ENCODE measurements at regions not wholly inside any gene's neighbourhood (a gene's known extent, or its start where the extent isn't known, plus 50 kb on each side); places are given as distances from the start of the nearest gene placed in this dataset.

DNA sequence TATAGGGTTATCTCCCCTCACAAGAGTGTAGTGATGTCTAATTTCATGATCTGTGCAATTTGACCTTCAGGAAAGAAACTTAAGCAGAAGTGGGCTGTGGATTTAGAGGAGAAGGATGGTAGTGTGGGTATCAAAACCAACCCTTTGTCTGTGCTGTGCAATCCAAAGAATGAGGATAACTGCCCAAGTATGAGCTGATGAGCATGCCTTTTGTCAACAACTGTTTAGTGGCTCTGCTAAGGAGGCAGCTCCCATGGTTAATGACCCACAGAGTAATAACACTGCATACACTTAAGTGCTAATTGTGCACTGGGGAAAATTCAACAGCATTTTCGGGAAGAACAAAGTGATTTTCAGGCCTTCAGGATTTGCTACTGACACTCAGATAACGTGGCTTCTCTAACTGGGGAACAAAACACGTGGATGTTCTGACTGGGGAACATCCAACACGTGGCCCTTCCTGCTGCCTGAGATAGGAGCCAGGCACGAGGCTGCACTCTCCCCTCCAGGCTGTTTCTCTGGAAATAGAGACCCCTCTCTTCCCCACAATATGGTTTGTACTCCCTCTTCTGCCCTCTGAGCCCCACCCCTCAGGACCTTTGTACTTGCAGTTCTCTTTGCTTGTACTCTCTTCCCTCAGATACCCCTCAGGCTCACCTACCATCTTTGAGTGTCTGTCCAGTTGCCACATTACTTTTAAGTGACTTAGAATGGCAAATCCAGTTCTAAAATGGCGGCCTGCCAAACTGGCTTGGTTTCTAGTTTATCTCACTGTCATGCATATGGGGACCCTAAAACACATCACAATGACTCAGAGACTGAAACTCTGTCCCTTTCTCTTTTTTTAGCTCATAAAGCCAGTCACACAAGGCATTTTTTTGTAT is 234.9 kb upstream of the POU2AF2 start:
- ATAC-seq (no peak), DNase-seq (no peak)
- no peak overlapping the region for H3K27ac Mint-ChIP-seq
- H3K27me3 ChIP-seq (ENCODE audit: control insufficient read depth, insufficient read depth, low read length): no peaks in the 10 kb centered on the region
- H3K4me3 Mint-ChIP-seq: no peak overlapping the region
- intact Hi-C loops (cut with micrococcal nuclease): no loop called here
- H3K4me1 Mint-ChIP-seq: no peaks in the 10 kb centered on the region
- WGBS (ENCODE audit: insufficient coverage): 72% methylated on average over 6 of the region's 6 CpGs
- peaks cover 2% of the 10 kb centered on the region in 2 donors for H3K9me3 Mint-ChIP-seq
- H3K27me3 Mint-ChIP-seq (ENCODE audit: low read depth in 2 of 2): peaks cover 0 to 9% of the 10 kb centered on the region in 2 donors
- H3K36me3 Mint-ChIP-seq: no peaks in the 10 kb centered on the region
- TF ChIP-seq, protein P1, sequence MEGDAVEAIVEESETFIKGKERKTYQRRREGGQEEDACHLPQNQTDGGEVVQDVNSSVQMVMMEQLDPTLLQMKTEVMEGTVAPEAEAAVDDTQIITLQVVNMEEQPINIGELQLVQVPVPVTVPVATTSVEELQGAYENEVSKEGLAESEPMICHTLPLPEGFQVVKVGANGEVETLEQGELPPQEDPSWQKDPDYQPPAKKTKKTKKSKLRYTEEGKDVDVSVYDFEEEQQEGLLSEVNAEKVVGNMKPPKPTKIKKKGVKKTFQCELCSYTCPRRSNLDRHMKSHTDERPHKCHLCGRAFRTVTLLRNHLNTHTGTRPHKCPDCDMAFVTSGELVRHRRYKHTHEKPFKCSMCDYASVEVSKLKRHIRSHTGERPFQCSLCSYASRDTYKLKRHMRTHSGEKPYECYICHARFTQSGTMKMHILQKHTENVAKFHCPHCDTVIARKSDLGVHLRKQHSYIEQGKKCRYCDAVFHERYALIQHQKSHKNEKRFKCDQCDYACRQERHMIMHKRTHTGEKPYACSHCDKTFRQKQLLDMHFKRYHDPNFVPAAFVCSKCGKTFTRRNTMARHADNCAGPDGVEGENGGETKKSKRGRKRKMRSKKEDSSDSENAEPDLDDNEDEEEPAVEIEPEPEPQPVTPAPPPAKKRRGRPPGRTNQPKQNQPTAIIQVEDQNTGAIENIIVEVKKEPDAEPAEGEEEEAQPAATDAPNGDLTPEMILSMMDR (IDR thresholded peaks at IDR 0.05): no peak
- no peaks in the 10 kb centered on the region for H3K36me3 ChIP-seq (ENCODE audit: control insufficient read depth, insufficient read depth, low read length)
- no peak overlapping the region for H3K4me3 ChIP-seq (ENCODE audit: low read length)
- no peaks in the 10 kb centered on the region for H3K9me3 ChIP-seq (ENCODE audit: control insufficient read depth, insufficient read depth, low read length)
- no peaks in the 10 kb centered on the region for H3K4me1 ChIP-seq (ENCODE audit: control insufficient read depth, insufficient read depth, low read length)
- H3K27ac ChIP-seq (ENCODE audit: low read length): no peak overlapping the region

DNA sequence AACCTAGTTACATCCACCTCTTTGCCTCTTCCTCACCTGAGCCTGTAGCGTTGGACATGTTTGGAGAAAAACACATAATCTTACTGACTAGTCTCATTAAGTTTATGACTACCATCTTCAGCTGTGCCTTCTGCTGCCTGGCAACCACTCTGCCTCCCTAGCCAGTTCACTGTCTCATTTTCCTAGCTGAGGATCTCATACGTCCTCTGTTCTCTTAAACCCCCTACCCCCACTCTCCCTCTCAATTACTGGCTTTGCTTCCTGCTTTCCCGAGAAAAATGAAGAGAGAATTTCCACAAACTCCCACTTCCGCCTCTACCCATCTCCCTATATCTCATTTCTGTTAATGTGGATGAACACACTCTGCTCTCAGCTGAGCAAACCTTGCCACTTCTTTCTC is 239.3 kb upstream of the POU2AF2 start:
- TF ChIP-seq, protein P1 (IDR thresholded peaks at IDR 0.05): no peak
- WGBS (ENCODE audit: insufficient coverage): 89% methylated on average over 4 of the region's 4 CpGs

DNA sequence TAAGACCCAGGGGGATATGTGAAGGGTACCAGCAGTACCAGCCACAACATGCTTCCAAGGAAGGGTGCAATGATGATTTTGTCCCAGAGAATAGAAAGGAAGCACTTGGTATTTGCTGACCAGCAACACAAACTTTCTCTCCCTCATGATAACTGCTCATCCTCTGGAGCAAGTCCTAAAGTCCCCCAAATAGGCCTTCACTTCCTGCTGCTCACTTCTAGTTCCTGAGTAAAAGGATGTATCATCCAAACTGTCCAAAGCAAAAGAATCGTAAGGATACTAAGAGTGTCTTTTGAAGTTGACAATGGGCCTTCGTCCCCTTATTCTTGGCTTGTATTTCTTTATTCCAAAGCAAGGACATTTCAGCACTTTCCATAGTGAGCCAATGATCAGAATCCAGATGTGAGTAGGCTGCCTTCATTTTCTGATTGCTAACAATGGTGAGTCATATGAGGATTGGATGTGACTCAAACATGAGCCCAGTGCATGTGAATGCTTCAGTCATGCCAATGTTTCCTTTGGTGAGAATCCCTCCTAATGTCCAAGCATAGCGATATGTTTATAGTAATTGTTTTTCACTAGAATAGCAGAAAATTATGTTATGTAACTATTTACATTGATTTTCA is 243.4 kb upstream of the POU2AF2 start:
- Histone ChIP-seq H3K27me3 (ENCODE audit: control insufficient read depth, insufficient read depth, low read length) (no peaks in the 10 kb centered on the region), H3K36me3 (ENCODE audit: control insufficient read depth, insufficient read depth, low read length) (no peaks in the 10 kb centered on the region), H3K9me3 (ENCODE audit: control insufficient read depth, insufficient read depth, low read length) (no peaks in the 10 kb centered on the region), H3K27ac (ENCODE audit: low read length) (no peak overlapping the region), H3K4me3 (ENCODE audit: low read length) (no peak overlapping the region), H3K4me1 (ENCODE audit: control insufficient read depth, insufficient read depth, low read length) (no peaks in the 10 kb centered on the region)
- no peak for DNase-seq
- WGBS (ENCODE audit: insufficient coverage): 94% methylated on average over 2 of the region's 3 CpGs
- Mint-ChIP-seq H3K27ac (no peak overlapping the region), H3K36me3 (no peaks in the 10 kb centered on the region), H3K4me1 (no peaks in the 10 kb centered on the region), H3K27me3 (ENCODE audit: low read depth in 2 of 2) (no peaks in the 10 kb centered on the region), H3K9me3 (no peaks in the 10 kb centered on the region), H3K4me3 (no peak overlapping the region)
- intact Hi-C loops (cut with micrococcal nuclease): no loop called here
- TF ChIP-seq, protein P1 (IDR thresholded peaks at IDR 0.05): no peak
- ATAC-seq: no peak

More for the DNA sequence above, 239.3 kb upstream of the POU2AF2 start:
- Mint-ChIP-seq H3K27me3 (ENCODE audit: low read depth in 2 of 2) (peaks cover 0 to 4% of the 10 kb centered on the region in 2 donors), H3K4me1 (no peaks in the 10 kb centered on the region), H3K9me3 (peaks cover 0 to 2% of the 10 kb centered on the region in 2 donors), H3K36me3 (no peaks in the 10 kb centered on the region), H3K4me3 (no peak overlapping the region), H3K27ac (no peak overlapping the region)
- H3K36me3 ChIP-seq (ENCODE audit: control insufficient read depth, insufficient read depth, low read length): no peaks in the 10 kb centered on the region
- no peak overlapping the region for H3K4me3 ChIP-seq (ENCODE audit: low read length)
- ATAC-seq (no peak), DNase-seq (no peak)
- H3K27ac ChIP-seq (ENCODE audit: low read length): no peak overlapping the region
- intact Hi-C loops (cut with micrococcal nuclease): no loop called here
- H3K9me3 ChIP-seq (ENCODE audit: control insufficient read depth, insufficient read depth, low read length): no peaks in the 10 kb centered on the region
- no peaks in the 10 kb centered on the region for H3K4me1 ChIP-seq (ENCODE audit: control insufficient read depth, insufficient read depth, low read length)
- no peaks in the 10 kb centered on the region for H3K27me3 ChIP-seq (ENCODE audit: control insufficient read depth, insufficient read depth, low read length)
